Stromal cell of bone marrow (primary cell): ENCODE measurements at regions not wholly inside any gene's neighbourhood (a gene's known extent, or its start where the extent isn't known, plus 50 kb on each side); places are given as distances from the start of the nearest gene placed in this dataset.
A peak's percentile ranks its signal among the peaks of the same experiment; 100 is the strongest.

Source experiments
- DNase-seq: peaks from one replicate; pipeline ENCODE4 v3.0.0-alpha.2; 2012; ENCODE audit warnings: low read depth

DNA sequence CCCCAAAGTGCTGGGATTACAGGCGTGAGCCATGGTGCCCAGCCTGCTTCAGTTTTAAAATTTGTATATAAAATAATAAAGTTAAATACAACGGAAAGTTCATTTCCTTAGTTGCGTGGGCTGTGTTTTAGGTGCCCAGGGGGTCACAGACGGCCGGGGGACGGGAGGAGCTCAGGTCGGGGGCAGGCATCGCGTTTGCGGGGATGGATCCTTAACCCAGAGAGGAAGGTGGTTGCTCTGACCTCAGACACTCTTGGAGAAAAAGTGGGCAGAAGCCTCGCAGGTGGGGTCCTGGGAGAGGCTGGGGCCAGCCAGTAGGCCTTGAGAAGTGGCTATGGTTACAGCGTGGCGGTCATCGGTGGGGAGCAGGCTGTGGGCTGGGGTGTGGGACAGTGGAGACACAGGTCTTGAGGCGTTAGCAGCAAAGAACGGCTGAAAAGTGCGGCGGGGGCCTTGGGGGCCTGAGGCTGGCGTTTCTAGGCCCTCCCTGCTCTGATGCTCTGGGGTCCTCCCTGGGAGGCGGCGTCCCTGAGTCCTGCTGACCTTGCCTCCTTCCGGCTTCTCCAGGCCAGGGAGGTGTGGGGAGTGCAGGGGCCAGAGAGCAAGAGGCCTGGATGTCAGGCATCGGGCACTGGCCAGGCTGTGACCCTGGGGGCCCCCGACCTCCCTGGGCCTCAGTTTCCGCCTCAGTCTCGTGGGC is 54.4 kb downstream of the UNCX start:
- DNase-seq = no peak

DNA sequence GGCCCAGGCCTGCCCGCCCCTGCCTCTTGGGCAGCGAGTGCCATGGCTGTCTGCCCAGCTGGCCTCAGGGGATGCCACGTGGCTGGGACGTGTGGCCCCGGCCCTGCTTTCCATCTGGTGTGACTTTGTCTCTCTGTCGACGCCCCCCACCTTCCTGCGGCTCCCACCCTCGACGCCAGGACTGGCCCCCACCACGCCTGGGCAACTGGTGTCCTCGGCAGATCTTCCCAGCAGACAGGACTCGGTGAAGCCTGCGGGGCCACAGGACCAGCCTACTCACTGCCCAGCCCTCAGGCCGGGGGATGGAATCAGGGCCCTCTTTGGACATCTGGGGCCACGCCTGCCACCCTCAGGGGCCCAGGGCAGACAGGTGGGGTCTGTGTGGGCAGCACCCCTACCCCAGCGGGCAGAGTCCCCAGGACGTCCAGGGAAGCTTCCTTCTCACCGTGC is 55.1 kb downstream of the UNCX start:
- no peak for DNase-seq

- DNase-seq = no peak
Measured at GRCh38 chr7:1288390-1288995, 55.8 kb downstream of the UNCX start.

DNA sequence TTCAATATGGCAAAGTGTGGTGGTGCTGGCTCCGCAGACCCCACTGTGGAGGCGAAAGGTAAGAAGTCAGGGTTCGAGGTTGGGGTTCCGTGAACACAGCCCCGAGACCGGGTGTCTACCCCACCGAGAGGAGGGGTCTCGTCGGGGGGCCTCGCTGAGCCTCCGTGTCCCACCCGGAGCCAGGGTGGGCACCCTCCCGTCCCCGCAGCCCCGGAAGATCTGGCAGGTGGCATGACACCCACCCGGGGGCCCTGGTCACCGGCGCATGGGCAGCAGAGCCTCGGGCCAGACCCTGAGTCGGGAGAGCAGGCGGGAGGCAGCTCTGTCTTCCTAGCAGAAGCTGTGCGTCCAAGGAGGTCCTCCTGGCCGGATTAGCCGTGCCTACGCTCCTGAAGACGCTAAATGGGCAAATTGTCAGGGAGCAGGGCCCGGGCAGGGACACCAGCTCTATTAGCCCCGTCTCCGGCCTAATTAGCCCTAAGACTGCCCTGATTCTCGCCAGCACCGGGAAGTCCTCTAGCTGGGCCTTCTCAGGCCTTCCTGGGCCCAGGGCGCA is 56.4 kb downstream of the UNCX start:
- no peak for DNase-seq

GRCh38 chr7:1289666-1290025 is 57.0 kb downstream of the UNCX start:
- DNase-seq = no peak

DNA sequence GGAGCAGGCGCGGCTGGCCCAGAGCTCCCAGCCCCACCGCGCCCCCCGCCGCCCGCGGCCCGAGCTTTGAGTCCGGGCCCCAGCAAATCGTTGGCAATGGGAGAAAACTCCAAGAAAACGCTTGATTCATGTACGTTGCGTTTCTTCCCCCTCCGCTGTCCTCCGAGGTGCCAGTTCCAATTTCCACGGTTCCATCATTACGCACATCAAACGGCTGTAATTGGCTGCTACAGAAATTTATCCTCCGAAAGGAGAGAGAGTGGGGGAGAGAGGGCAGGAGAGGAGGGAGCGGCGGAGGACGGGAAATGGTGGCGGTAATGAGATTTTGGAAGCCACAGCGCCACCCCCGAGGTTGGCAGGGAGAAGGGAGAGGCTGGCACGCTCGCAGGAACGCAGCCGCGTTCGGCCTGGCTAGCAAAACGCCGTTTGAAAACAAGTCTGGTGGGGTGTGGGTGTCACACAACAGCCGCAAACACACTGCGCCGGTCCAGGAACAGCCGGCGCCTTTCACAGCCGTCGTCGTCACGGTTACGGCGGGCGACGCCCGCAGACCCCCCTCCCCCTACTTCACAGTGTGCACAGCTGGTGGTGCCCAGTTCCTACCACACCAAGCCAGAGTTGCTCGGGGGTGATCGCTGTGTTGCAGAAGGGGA is 57.5 kb downstream of the UNCX start:
- peak; percentile 10 for DNase-seq

GRCh38 chr7:1290679-1291356 is 58.1 kb downstream of the UNCX start:
- peak; percentile 7 for DNase-seq

DNA sequence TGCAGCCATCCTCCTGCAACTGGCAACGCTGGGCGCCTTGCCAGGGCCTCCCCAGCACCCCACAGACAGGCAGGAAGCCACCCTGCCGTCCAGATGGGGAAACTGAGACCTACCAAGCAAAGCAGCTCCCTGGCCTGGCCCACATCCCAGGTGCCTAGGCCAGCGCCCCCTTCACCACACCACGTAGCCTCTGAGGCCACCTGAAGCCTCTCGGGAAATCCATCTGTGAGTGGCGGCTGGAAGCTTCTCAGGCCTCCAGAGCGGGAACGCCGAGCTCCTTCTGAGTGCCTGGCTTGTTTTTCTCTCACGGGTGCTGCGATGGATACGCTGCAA is 58.7 kb downstream of the UNCX start:
- DNase-seq = no peak

GRCh38 chr7:1291845-1292765 is 59.4 kb downstream of the UNCX start:
- no peak for DNase-seq

- no peak for DNase-seq
Measured at GRCh38 chr7:1292972-1293830, 60.5 kb downstream of the UNCX start.

GRCh38 chr7:1293950-1294411 is 61.3 kb downstream of the UNCX start:
- no peak for DNase-seq

DNA sequence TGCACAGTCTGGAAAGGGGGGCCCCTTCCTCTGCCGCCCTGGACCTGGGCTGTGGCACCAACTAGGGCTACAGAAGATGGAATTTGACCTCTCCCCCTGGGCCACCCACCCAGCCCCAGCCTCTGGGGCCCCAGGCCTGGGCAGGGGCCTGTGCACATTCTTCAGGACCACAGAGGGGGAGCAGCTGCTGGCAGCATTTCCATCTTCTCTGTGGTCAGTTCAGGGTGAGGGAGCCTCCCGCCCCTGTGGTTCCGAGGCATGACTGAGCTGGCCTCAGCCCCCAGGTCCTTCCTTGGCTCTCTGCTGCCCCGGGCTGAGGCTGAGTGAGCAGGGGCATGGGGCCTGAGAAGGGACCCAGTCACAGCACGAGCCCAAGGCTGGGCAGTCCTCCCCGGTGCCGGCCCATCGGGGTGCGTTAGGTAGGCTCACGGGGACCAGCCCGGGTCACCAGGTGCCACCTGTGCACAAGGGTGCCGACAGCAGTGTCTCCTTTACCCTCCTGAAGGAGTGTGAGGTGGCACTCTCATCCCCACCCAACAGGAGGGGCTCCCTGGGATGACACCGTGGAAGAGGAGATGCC is 63.2 kb downstream of the UNCX start:
- DNase-seq = no peak

- DNase-seq = no peak
Measured at GRCh38 chr7:1296356-1296981, 63.8 kb downstream of the UNCX start.

DNA sequence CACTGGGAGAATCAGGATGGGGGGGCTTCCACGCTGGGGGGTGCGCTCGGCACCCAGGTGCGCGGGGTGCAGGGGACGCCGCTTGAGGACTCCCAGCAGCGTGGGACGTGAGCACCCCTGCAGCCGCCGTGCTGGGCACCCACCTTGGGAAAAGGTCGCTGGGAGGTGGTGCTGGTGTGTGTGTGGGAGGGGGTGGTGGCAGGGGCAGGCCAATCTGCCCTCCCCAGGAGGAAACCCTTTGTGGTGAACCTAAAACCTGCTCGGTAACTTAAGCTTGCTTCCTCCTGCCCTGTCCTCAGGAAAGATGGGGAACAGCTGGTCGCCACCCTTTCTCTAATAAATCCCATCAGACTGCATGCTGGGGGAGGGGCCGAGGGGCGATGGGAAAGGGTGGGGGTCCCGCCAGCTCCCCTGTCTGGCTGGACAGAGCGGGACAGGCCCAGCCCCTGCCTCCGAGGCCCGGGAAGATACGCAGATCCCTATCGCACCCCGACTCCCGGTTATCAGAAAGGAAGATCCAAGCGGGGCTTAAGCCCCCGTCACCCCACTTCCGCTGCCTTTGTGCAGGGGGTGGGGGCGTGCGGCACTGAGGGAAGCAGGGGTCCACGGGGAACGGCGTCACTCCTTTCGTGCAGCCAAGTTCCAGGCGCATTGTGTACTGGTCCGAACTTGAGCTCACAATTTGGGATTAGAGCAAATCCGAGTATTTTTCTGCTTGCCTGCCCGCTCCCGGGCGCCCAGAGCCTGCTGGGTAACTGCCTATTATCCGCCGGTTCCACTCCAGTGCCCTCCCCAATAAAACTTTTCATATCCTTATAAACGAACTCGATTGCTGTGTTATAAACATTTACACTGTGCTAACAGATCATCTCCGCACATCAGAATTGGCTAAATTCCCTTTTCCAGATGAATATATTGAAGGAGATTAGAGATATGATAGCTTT is 64.6 kb downstream of the UNCX start:
- DNase-seq = no peak

GRCh38 chr7:1298051-1298930 is 65.6 kb downstream of the UNCX start:
- no peak for DNase-seq

- no peak for DNase-seq
Measured at GRCh38 chr7:1298931-1299885, 66.5 kb downstream of the UNCX start.
